ENCODE measurements at regions not wholly inside any gene's neighbourhood (a gene's known extent, or its start where the extent isn't known, plus 50 kb on each side); places are given as distances from the start of the nearest gene placed in this dataset.

DNA sequence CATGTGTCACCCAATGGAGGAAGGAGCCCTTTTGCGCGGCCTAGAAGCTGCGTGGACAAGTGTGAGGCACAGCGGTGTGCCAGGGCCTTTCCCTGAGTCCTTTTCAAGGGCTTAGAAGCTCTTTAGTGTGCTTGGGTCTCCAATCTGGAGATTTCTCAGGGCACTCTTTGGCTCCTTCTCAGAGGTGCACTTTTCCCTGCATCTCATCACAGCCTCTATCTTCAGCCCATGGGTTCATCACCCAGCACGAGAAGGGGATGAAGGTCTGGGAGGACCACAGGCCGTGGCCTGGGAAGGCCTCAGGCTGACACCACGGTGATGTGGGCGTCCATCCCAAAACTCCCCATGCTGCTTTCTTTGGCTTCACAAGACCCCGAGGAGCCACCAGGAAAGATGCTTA, 233.4 kb downstream of the TEX36 start:
- DNase-seq (ENCODE audit: extremely low spot score, unreplicated experiment), result no peak
- Mint-ChIP-seq H3K27ac (ENCODE audit: unreplicated experiment) (no peak overlapping the region), H3K36me3 (ENCODE audit: unreplicated experiment) (no peaks in the 10 kb centered on the region), H3K9me3 (ENCODE audit: unreplicated experiment) (no peaks in the 10 kb centered on the region), H3K4me3 (ENCODE audit: unreplicated experiment) (no peak overlapping the region), H3K4me1 (ENCODE audit: unreplicated experiment) (no peaks in the 10 kb centered on the region), H3K27me3 (ENCODE audit: unreplicated experiment) (no peaks in the 10 kb centered on the region)
- TF ChIP-seq CTCF (IDR thresholded peaks at IDR 0.05), result no peak

GRCh38 chr10:125448596-125448995, 234.4 kb downstream of the TEX36 start:
- no peak overlapping the region for H3K4me3 Mint-ChIP-seq (ENCODE audit: unreplicated experiment)
- no peak overlapping the region for H3K27ac Mint-ChIP-seq (ENCODE audit: unreplicated experiment)
- no peaks in the 10 kb centered on the region for H3K36me3 Mint-ChIP-seq (ENCODE audit: unreplicated experiment)
- H3K9me3 Mint-ChIP-seq (ENCODE audit: unreplicated experiment), result no peaks in the 10 kb centered on the region
- DNase-seq (ENCODE audit: extremely low spot score, unreplicated experiment), result no peak
- TF ChIP-seq CTCF (IDR thresholded peaks at IDR 0.05), result peak; percentile 31
- H3K27me3 Mint-ChIP-seq (ENCODE audit: unreplicated experiment), result no peaks in the 10 kb centered on the region
- H3K4me1 Mint-ChIP-seq (ENCODE audit: unreplicated experiment), result no peaks in the 10 kb centered on the region

GRCh38 chr10:125444790-125445189, 238.2 kb downstream of the TEX36 start:
- no peak for DNase-seq (ENCODE audit: extremely low spot score, unreplicated experiment)
- H3K27ac Mint-ChIP-seq (ENCODE audit: unreplicated experiment), result no peak overlapping the region
- H3K4me3 Mint-ChIP-seq (ENCODE audit: unreplicated experiment), result no peak overlapping the region
- H3K27me3 Mint-ChIP-seq (ENCODE audit: unreplicated experiment), result no peaks in the 10 kb centered on the region
- no peaks in the 10 kb centered on the region for H3K4me1 Mint-ChIP-seq (ENCODE audit: unreplicated experiment)
- no peaks in the 10 kb centered on the region for H3K9me3 Mint-ChIP-seq (ENCODE audit: unreplicated experiment)
- H3K36me3 Mint-ChIP-seq (ENCODE audit: unreplicated experiment), result no peaks in the 10 kb centered on the region
- no peak for TF ChIP-seq CTCF (IDR thresholded peaks at IDR 0.05)

DNA sequence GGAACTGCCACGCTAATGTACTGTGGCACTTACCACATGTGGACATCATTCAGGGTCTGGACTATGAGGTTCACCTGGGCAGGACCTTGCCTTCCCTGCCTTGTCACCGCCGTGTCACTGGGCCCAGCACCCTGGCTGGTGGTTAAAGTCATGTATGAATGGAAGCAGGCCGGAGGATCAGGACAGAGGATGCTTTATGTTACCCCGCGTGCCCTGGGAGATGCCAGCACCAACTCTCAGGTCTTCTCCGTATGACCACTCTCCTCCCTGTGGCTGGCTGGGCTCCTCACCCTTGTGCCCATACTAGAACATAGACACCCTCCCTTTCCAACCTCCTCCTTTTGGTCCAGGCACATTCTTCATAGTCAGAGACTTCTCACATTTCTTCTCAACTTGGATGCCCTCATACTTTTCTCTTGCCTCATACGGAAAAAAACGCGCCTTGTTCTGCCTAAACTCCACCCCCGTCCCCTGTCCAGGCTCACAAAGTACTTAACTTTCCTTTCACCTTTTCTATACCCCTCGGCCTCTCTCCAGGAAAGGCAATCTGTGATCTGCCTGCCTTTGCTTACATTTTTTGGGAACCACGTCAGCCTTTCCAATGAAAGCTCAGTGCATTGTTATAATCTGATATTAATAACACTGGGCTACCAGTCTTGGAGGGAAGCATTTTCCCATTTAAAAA, 240.0 kb downstream of the TEX36 start:
- no peak overlapping the region for H3K27ac Mint-ChIP-seq (ENCODE audit: unreplicated experiment)
- no peaks in the 10 kb centered on the region for H3K27me3 Mint-ChIP-seq (ENCODE audit: unreplicated experiment)
- TF ChIP-seq CTCF (IDR thresholded peaks at IDR 0.05), result no peak
- H3K36me3 Mint-ChIP-seq (ENCODE audit: unreplicated experiment), result no peaks in the 10 kb centered on the region
- H3K4me3 Mint-ChIP-seq (ENCODE audit: unreplicated experiment), result no peak overlapping the region
- no peak for DNase-seq (ENCODE audit: extremely low spot score, unreplicated experiment)
- H3K4me1 Mint-ChIP-seq (ENCODE audit: unreplicated experiment), result no peaks in the 10 kb centered on the region
- no peaks in the 10 kb centered on the region for H3K9me3 Mint-ChIP-seq (ENCODE audit: unreplicated experiment)

DNA sequence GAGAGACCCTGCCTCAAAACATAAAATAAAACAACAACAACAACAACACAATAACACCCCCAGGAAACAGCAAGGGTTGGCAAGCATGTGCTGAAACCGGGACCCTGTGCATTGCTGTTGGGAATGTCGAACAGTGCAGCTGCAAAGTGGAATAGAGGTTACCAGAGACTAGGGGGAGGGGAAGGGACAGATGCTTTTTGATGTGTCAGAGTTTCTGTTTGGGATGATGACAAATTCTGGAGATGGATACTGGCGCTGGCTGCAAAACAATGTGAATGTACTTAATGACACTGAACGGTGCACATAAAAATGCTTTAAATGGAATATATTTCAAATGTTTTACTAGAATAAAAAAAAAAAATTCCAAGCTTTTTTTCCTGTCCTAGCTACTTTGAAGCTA, 241.8 kb downstream of the TEX36 start:
- no peak for TF ChIP-seq CTCF (IDR thresholded peaks at IDR 0.05)
- Mint-ChIP-seq H3K36me3 (ENCODE audit: unreplicated experiment) (no peaks in the 10 kb centered on the region), H3K4me3 (ENCODE audit: unreplicated experiment) (no peak overlapping the region), H3K9me3 (ENCODE audit: unreplicated experiment) (no peaks in the 10 kb centered on the region), H3K27ac (ENCODE audit: unreplicated experiment) (no peak overlapping the region), H3K4me1 (ENCODE audit: unreplicated experiment) (no peaks in the 10 kb centered on the region), H3K27me3 (ENCODE audit: unreplicated experiment) (no peaks in the 10 kb centered on the region)
- no peak for DNase-seq (ENCODE audit: extremely low spot score, unreplicated experiment)
